ENCODE measurements at regions not wholly inside any gene's neighbourhood (a gene's known extent, or its start where the extent isn't known, plus 50 kb on each side); places are given as distances from the start of the nearest gene placed in this dataset.

- no peak for TF ChIP-seq PRDM15 (CRISPR knock-in tag; IDR thresholded peaks at IDR 0.05)
- TF ChIP-seq ZNF24 (IDR thresholded peaks at IDR 0.05) = no peak
- no peak for TF ChIP-seq FOXM1 (IDR thresholded peaks at IDR 0.05; ENCODE audit: low read depth, low read length)
Observed at GRCh38 chr9:89760123-89760522, 155.3 kb downstream of the GADD45G start (continued).

DNA sequence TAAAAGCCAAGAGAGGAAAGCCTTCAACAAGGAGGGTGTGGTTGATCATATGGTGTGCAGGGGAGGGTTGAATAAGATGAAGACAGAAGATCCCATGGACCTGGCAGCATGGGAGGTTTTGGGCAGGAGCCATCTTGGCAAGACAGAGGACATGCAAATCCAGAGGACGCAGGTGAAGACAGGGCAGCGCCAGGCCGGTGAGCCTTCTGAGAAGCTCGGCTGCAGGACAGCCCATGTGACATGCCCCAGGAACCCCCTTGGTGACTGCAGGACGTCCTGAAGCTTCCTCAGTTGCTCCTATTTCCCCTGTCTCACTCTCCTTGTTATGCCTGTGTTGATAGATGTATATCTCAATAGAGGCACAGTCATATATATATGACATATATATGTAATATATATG is 159.4 kb downstream of the GADD45G start:
- Histone ChIP-seq H3K4me1 (ENCODE audit: control insufficient read depth, insufficient read depth, low read length) (no peaks in the 10 kb centered on the region), H3K27ac (ENCODE audit: control insufficient read depth, insufficient read depth) (no peak overlapping the region), H2AFZ (ENCODE audit: control insufficient read depth, low read depth, low read length) (no peak overlapping the region), H3K9ac (ENCODE audit: control insufficient read depth, insufficient read depth, low read length) (no peak overlapping the region), H4K20me1 (ENCODE audit: control insufficient read depth, insufficient read depth) (no peaks in the 10 kb centered on the region), H3K36me3 (ENCODE audit: control insufficient read depth in 2 of 2, insufficient read depth in 2 of 2, low read length in 1 of 2) (no peaks in the 10 kb centered on the region), H3K27me3 (replicated peaks in 1 of 2; ENCODE audit: control insufficient read depth in 2 of 2, insufficient read depth in 2 of 2, low read length in 1 of 2) (no peaks in the 10 kb centered on the region; a peak in 2 of 4 replicates), H3K4me3 (no peak overlapping the region), H3K4me2 (ENCODE audit: control insufficient read depth, insufficient read depth) (no peak overlapping the region), H3K9me3 (replicated peaks; ENCODE audit: control insufficient read depth, insufficient read depth, low read length) (no peaks in the 10 kb centered on the region; the same call in 2 of the 3 replicates), H3K79me2 (ENCODE audit: control insufficient read depth, insufficient read depth, low read length) (no peaks in the 10 kb centered on the region)
- DNase-seq (ENCODE audit: low read depth, low spot score) (no peak), FAIRE-seq (no peak), ATAC-seq (no peak)
- intact Hi-C loops (cut with micrococcal nuclease; ENCODE audit: unreplicated experiment) = no loop called here
- WGBS (ENCODE audit: insufficient coverage, insufficient replicate concordance, low lambda C conversion rate, missing lambda C conversion rate) = 59% methylated on average over 5 of the region's 5 CpGs
- ChIA-PET RAD21 (ENCODE audit: unreplicated experiment) (no interaction called here), SMC1A (ENCODE audit: uncharacterized antibody, unreplicated experiment) (interaction anchor here (1.2 to 1.5 kb wide), 3 partner anchors 13 to 21 kb away, joined by 3 to 4 read pairs (median 3); no protein-coding TSS in a partner anchor), CTCF (no interaction called here), POLR2A (no interaction called here)
- in situ Hi-C loops (cut with MboI) = no loop called here
- no TSS peak for BruUV-seq (replicated peaks)
- TF ChIP-seq YBX1 (IDR thresholded peaks at IDR 0.05) = no peak
- TF ChIP-seq RB1 (IDR thresholded peaks at IDR 0.05; ENCODE audit: borderline replicate concordance) = no peak
- no peak for TF ChIP-seq EZH2 (IDR thresholded peaks at IDR 0.05; ENCODE audit: borderline replicate concordance, control insufficient read depth, low read depth, low read length)
- no peak for TF ChIP-seq CREM (IDR thresholded peaks at IDR 0.05; ENCODE audit: low read depth)
- no peak for TF ChIP-seq ZNF384 (IDR thresholded peaks at IDR 0.05; ENCODE audit: borderline replicate concordance, low read depth, low read length)
- TF ChIP-seq RAD21 (IDR thresholded peaks at IDR 0.05; ENCODE audit: insufficient read depth, low read depth, low read length) = no peak
- no peak for TF ChIP-seq MTA3 (IDR thresholded peaks at IDR 0.05; ENCODE audit: borderline replicate concordance, low read length)
- no peak for TF ChIP-seq ZZZ3 (IDR thresholded peaks at IDR 0.05; ENCODE audit: control insufficient read depth, insufficient read length, low read depth)
- no peak for TF ChIP-seq CEBPB (IDR thresholded peaks at IDR 0.05; ENCODE audit: borderline replicate concordance in 1 of 2, low read depth in 2 of 2, low read length in 2 of 2)
- no peak for TF ChIP-seq HDAC6 (IDR thresholded peaks at IDR 0.05; ENCODE audit: unreplicated experiment)
- TF ChIP-seq PRDM15 (CRISPR knock-in tag; IDR thresholded peaks at IDR 0.05) = no peak
- no peak for TF ChIP-seq POLR2A (IDR thresholded peaks at IDR 0.05; ENCODE audit: low read depth, low read length)
- TF ChIP-seq ZSCAN29 (IDR thresholded peaks at IDR 0.05) = no peak
- TF ChIP-seq, protein P1, sequence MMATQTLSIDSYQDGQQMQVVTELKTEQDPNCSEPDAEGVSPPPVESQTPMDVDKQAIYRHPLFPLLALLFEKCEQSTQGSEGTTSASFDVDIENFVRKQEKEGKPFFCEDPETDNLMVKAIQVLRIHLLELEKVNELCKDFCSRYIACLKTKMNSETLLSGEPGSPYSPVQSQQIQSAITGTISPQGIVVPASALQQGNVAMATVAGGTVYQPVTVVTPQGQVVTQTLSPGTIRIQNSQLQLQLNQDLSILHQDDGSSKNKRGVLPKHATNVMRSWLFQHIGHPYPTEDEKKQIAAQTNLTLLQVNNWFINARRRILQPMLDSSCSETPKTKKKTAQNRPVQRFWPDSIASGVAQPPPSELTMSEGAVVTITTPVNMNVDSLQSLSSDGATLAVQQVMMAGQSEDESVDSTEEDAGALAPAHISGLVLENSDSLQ (IDR thresholded peaks at IDR 0.05) = no peak
- no peak for TF ChIP-seq SMC3 (IDR thresholded peaks at IDR 0.05; ENCODE audit: borderline replicate concordance, low read length)
